ENCODE measurements at regions not wholly inside any gene's neighbourhood (a gene's known extent, or its start where the extent isn't known, plus 50 kb on each side); places are given as distances from the start of the nearest gene placed in this dataset.

GRCh38 chr16:52932321-52932720, 120.4 kb downstream of the CHD9NB start (continued):
- TF ChIP-seq CHD7 (IDR thresholded peaks at IDR 0.05; ENCODE audit: insufficient replicate concordance, low read length) (no peak), BACH1 (IDR thresholded peaks at IDR 0.05; ENCODE audit: low read length) (no peak), SP4 (IDR thresholded peaks at IDR 0.05; ENCODE audit: low read length) (no peak), EZH2 (IDR thresholded peaks at IDR 0.05; ENCODE audit: low read depth, low read length, severe bottlenecking) (no peak), E2F6 (IDR thresholded peaks at IDR 0.05) (no peak), HDAC2 (IDR thresholded peaks at IDR 0.05; ENCODE audit: borderline replicate concordance in 1 of 2, low read depth in 2 of 2, low read length in 2 of 2) (no peak), RBBP5 (IDR thresholded peaks at IDR 0.05; ENCODE audit: borderline replicate concordance, low read depth, low read length) (no peak), POLR2A (IDR thresholded peaks at IDR 0.05; ENCODE audit: control extremely low read depth in 1 of 2, low read depth in 2 of 2, low read length in 2 of 2) (no peak), CBX8 (IDR thresholded peaks at IDR 0.05; ENCODE audit: borderline replicate concordance, low read depth, low read length) (no peak), RAD21 (IDR thresholded peaks at IDR 0.05 in 1 of 2, conservative IDR thresholded peaks at IDR 0.05 in 1 of 2; ENCODE audit: low read depth in 2 of 2, low read length in 2 of 2) (no peak), SRF (IDR thresholded peaks at IDR 0.05; ENCODE audit: low read depth, low read length) (no peak)
